Keratinocyte (primary cell): ENCODE measurements at regions not wholly inside any gene's neighbourhood (a gene's known extent, or its start where the extent isn't known, plus 50 kb on each side); places are given as distances from the start of the nearest gene placed in this dataset.

Experiments used
- CTCF ChIP-seq, 3 experiments: IDR thresholded peaks in 1 of 3; conservative IDR thresholded peaks in 1 of 3; optimal IDR thresholded peaks in 1 of 3; 2 replicates in 2 of 3; 3 replicates in 1 of 3; pipeline versions ENCODE3 to v1.5.1; 2011; ENCODE audit warnings: low read length in 3 of 3, mild to moderate bottlenecking in 3 of 3, moderate library complexity in 2 of 3, control low read depth in 1 of 3, inconsistent platforms in 1 of 3; ENCODE audit not compliant: insufficient read depth in 2 of 3; ENCODE audit errors: extremely low read depth in 1 of 3
- EZH2 ChIP-seq: IDR thresholded peaks from one replicate; pipeline ENCODE4 v1.6.1; 2012; ENCODE audit warnings: inconsistent platforms, mild to moderate bottlenecking, low read length, moderate library complexity

- TF ChIP-seq CTCF (optimal IDR thresholded peaks at IDR 0.05 in 1 of 3, IDR thresholded peaks at IDR 0.05 in 1 of 3, conservative IDR thresholded peaks at IDR 0.05 in 1 of 3; ENCODE audit: extremely low read depth in 1 of 3, insufficient read depth in 2 of 3, low read length in 3 of 3), result no peak
- TF ChIP-seq EZH2, result no peak
Measured at GRCh38 chr13:34372581-34372980, 554.6 kb downstream of the RFC3 start.
